Neutrophil (primary cell): ENCODE measurements at regions not wholly inside any gene's neighbourhood (a gene's known extent, or its start where the extent isn't known, plus 50 kb on each side); places are given as distances from the start of the nearest gene placed in this dataset.

Experiments
- H3K27ac ChIP-seq: fragments of 200-600 bp; sonication (generic); 2 replicates; pipeline ENCODE4 v1.5.1; 2016; ENCODE audit warnings: mild to moderate bottlenecking, moderate library complexity
- H3K27me3 ChIP-seq: fragments of 200-600 bp; sonication (generic); 2 replicates; pipeline ENCODE4 v1.6.0; 2016; ENCODE audit warnings: mild to moderate bottlenecking
- H3K36me3 ChIP-seq: fragments of 200-600 bp; sonication (generic); 2 replicates; pipeline ENCODE4 v1.5.1; 2017
- H3K4me1 ChIP-seq, 2 experiments: fragments of 200-600 bp in 1 of 2; sonication (generic) in 1 of 2; 1 replicate in 1 of 2; 2 replicates in 1 of 2; pipeline versions ENCODE4 v1.5.1 to v1.6.1; 2013 to 2016; ENCODE audit warnings: low read depth in 1 of 2, low read length in 1 of 2, mild to moderate bottlenecking in 1 of 2, moderate library complexity in 1 of 2; ENCODE audit not compliant: control insufficient read depth in 1 of 2, insufficient read depth in 1 of 2
- H3K4me3 ChIP-seq, 2 experiments: fragments of 200-600 bp in 1 of 2; sonication (generic) in 1 of 2; 1 replicate in 1 of 2; 2 replicates in 1 of 2; pipeline ENCODE4 v1.5.1; 2013 to 2016; ENCODE audit warnings: low read depth in 1 of 2, low read length in 1 of 2, mild to moderate bottlenecking in 1 of 2, moderate library complexity in 1 of 2
- H3K9me3 ChIP-seq: fragments of 200-600 bp; sonication (generic); 2 replicates; pipeline ENCODE4 v1.5.1; 2016
- TF ChIP-seq, protein P1 (sequence below): fragments of 200-600 bp; sonication (generic); IDR thresholded peaks from 2 replicates; pipeline ENCODE4 v1.5.1; 2016; ENCODE audit warnings: antibody characterized with exemption

DNA sequence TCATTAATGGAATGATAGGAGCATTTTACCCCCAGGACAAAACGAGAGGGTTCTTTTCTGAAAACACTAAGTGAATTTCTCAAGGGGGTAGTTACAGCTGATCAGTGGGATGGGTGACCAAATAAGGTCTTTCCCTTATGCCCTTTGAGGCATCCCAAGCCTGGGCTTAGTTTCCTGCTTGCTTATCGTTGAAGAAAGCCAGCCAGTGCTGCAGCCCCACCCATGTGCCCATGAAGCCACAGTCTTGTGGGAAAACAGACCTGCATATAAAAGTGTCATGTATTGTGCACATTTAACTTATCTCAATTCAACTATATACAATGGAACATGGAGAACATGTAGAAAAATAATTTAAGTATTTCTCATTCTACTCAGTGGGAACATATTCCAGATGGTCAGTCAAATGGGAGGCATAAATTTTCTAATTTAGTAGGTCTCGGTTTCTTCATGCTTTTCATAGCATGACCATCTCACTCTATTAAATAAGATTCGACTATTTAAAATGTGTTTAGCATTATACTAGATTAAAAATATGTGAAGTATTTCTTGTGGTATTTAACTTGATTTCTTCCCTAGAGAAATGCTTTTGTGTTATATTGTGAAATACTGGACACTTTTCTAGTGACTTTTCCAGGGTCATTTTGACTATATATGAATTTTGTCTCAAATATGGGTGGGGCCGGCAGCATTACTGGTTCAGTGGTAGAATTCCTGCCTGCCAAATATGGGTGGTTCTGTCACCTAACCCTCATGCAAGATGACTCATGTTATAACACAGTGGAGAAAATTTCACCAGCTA lies 189.7 kb upstream of the SGCD start:
- no peak overlapping the region for H3K27ac ChIP-seq
- H3K27me3 ChIP-seq: no peaks in the 10 kb centered on the region
- H3K36me3 ChIP-seq: no peaks in the 10 kb centered on the region
- H3K9me3 ChIP-seq: no peaks in the 10 kb centered on the region
- H3K4me3 ChIP-seq: no peak overlapping the region
- H3K4me1 ChIP-seq: no peaks in the 10 kb centered on the region
- TF ChIP-seq, protein P1, sequence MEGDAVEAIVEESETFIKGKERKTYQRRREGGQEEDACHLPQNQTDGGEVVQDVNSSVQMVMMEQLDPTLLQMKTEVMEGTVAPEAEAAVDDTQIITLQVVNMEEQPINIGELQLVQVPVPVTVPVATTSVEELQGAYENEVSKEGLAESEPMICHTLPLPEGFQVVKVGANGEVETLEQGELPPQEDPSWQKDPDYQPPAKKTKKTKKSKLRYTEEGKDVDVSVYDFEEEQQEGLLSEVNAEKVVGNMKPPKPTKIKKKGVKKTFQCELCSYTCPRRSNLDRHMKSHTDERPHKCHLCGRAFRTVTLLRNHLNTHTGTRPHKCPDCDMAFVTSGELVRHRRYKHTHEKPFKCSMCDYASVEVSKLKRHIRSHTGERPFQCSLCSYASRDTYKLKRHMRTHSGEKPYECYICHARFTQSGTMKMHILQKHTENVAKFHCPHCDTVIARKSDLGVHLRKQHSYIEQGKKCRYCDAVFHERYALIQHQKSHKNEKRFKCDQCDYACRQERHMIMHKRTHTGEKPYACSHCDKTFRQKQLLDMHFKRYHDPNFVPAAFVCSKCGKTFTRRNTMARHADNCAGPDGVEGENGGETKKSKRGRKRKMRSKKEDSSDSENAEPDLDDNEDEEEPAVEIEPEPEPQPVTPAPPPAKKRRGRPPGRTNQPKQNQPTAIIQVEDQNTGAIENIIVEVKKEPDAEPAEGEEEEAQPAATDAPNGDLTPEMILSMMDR: no peak

DNA sequence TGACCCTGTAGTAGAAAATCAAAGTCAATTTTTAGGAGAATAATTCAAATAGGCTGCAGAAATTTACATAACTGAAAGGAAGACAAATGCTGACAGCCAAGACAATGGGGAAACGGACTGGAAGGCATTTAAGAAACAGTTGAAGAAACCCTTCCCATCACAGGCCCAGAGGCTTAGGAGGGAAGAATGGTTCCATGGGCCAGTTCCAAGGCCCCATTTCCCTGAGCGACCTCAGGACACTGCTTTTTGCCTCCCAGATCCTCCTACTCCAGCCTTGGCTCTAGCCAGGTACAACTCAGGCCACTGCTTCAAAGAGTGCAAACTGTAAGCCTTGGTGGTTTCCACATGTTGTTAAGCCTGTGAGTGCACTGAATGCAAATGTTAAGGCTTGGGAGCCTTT lies 184.1 kb upstream of the SGCD start:
- Histone ChIP-seq H3K27ac (no peak overlapping the region), H3K4me3 (no peak overlapping the region), H3K36me3 (no peaks in the 10 kb centered on the region), H3K4me1 (no peaks in the 10 kb centered on the region), H3K9me3 (no peaks in the 10 kb centered on the region), H3K27me3 (no peaks in the 10 kb centered on the region)
- TF ChIP-seq, protein P1: no peak

DNA sequence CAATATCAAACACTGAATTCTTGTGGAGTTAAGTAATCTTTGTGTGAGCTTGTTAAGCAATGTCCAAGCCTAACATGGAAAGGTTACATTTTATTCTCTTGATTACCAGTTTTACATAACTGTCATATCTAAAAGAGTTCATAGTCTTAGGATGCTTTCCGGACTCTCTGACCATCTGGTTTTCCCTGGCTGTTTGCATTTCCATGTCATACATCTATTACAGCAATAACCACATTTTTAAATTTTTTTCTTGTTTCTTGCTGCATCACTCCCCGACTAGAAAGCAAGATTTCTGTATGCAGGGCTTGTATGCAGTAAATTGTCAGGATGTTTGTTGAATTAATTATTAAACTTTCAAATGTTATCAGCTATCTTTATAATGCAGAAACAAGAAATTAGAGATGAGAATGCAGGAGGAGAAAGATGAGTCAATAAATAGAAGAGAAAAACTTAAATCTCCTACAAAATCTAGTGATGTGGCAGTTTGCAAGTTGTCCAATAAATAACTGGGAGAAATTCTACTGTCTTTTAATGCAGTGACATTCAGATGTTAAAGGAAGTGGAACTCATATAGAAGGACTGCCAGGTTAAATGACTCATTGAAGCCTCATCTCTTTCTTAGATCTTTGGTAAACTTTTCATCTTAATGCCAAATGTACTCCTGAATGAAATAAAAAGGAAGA lies 179.6 kb upstream of the SGCD start:
- Histone ChIP-seq H3K4me3 (no peak overlapping the region), H3K27ac (no peak overlapping the region), H3K36me3 (no peaks in the 10 kb centered on the region), H3K27me3 (no peaks in the 10 kb centered on the region), H3K4me1 (no peaks in the 10 kb centered on the region), H3K9me3 (no peaks in the 10 kb centered on the region)
- TF ChIP-seq, protein P1: no peak

DNA sequence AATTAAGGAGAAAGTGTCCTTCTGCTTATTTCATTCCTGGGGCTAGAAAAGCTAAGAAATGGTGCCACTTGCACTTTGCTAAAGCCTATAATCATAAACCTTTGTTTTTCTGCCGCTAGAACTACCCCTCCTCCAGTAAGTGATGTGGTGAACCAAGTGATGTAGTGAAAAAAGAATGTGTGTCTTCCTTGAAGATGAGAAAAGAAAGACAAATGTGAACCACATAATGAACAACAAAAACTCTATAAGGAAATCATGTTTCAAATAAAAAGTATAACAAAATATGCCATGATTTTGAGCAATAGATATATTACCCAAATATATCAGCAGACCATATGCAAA lies 179.0 kb upstream of the SGCD start:
- Histone ChIP-seq H3K27me3 (no peaks in the 10 kb centered on the region), H3K36me3 (no peaks in the 10 kb centered on the region), H3K27ac (no peak overlapping the region), H3K4me3 (no peak overlapping the region), H3K4me1 (no peaks in the 10 kb centered on the region), H3K9me3 (no peaks in the 10 kb centered on the region)
- TF ChIP-seq, protein P1: no peak

DNA sequence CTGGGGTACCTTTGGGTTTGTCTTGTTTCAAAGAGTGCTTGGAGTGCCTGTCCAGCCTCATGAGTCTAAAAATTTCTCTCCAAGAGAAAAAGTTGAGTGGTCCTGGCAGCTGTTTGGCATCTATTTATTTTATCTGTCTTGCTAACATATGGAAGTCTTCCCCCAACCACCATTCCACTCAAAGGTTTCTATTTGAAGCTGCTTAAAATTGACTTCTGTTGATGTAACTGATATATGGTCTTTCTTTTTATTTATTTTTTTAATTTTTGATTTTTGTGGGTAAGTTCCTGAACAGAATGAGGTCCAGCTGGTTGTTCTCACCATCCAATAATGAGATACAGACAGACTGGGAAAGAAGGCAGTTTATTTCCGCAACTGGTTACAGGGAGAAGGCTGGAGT lies 178.7 kb upstream of the SGCD start:
- Histone ChIP-seq H3K9me3 (no peaks in the 10 kb centered on the region), H3K36me3 (no peaks in the 10 kb centered on the region), H3K4me1 (no peaks in the 10 kb centered on the region), H3K27ac (no peak overlapping the region), H3K27me3 (no peaks in the 10 kb centered on the region), H3K4me3 (no peak overlapping the region)
- TF ChIP-seq, protein P1: no peak
